ENCODE measurements at regions not wholly inside any gene's neighbourhood (a gene's known extent, or its start where the extent isn't known, plus 50 kb on each side); places are given as distances from the start of the nearest gene placed in this dataset.
A peak's percentile ranks its signal among the peaks of the same experiment; 100 is the strongest.
"Not testable (repeated sequence)": the region's sequence is repeated elsewhere in the genome, so short reads cannot be mapped to it uniquely, and the experiment has no call there.

GRCh38 chr9:42656789-42657188, 473.3 kb downstream of the SPATA31A6 start:
- not testable (repeated sequence) for DNase-seq

GRCh38 chr9:42657496-42657895, 474.0 kb downstream of the SPATA31A6 start:
- DNase-seq: not testable (repeated sequence)

DNA sequence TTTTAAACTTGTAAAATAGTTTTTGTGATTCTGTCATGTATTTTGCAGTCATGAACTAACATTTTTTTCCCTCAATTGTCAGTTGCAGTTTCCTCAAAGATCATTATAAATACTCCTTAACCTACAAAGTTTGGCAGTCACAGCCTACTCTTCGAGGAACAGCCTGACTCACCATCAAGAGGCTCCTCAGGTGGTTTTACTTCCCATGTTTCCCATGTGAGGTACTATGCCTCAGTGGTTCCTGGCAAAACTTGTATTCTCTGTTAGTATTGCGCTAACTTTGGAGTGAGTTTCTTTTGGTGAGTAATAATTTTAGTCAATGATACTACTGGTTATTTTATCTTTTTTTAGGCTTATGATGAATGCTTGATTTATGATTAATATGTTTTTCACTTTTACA, 513.7 kb downstream of the SPATA31A6 start:
- DNase-seq: not testable (repeated sequence)

DNA sequence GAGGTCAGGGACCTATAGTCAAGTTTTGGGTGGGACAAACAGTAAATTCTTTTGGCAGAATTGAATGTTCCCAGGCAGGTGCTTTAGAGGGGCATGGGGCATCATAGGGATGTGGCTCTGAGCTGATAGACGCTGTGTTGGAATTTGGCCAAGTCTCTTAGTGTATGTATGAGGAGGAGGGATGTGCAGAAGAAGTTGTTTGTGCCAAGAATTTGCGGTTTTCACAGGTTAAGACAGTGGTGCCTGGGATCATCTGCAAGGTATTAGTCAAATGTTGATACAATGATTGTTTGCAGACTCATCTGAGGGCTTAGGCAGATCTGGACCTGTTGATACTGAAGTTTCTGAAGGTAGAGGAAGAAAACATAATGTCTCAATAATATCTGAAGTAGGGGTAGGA, 519.4 kb downstream of the SPATA31A6 start:
- DNase-seq: not testable (repeated sequence)

GRCh38 chr9:42724841-42725835, 541.7 kb downstream of the SPATA31A6 start:
- DNase-seq: not testable (repeated sequence)

- DNase-seq: peak; percentile 4 to 7
These were observed 559.8 kb downstream of the SPATA31A6 start for GRCh38 chr9:42743030-42743814.

GRCh38 chr9:42757251-42757650, 573.8 kb downstream of the SPATA31A6 start:
- not testable (repeated sequence) for DNase-seq

DNA sequence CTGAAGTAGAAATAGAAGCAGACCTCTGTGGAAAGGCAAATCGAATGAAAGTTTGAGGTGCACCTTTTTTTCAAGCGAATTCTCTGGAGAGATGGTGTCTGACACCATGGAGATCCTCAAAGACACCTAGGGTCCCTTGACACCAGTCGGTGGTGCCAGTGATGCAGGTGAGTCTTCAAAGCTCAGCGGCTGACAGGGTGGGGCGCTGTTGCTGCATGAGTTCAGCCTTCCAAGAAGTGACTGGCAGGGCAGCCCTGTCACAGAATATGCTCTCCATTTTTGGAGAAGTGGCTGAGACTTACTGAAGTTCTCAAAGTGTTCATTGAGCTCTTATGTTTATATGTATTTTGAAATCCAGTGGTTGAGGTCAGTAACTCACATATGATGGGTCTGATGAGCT, 575.9 kb downstream of the SPATA31A6 start:
- DNase-seq: not testable (repeated sequence)

DNA sequence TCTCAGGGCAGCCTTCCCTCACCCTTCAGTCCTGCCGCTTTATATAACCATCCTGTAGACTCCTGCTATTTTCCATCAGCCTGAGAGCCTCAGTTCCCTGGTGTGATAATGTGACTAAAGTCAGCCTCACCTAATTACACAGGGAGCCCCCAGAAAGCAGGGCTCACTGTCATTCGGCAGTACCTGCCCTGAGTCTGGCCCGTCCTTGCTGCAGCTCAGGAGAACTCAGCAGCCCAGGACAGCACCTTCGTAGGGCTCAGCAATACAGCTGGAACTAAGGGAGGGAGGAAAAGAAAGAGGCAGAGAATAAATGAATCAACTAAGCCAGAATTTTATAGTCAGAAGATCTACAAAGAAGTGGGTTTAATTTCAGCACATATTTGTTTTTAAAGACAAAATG, 598.7 kb downstream of the SPATA31A6 start:
- not testable (repeated sequence) for DNase-seq

DNA sequence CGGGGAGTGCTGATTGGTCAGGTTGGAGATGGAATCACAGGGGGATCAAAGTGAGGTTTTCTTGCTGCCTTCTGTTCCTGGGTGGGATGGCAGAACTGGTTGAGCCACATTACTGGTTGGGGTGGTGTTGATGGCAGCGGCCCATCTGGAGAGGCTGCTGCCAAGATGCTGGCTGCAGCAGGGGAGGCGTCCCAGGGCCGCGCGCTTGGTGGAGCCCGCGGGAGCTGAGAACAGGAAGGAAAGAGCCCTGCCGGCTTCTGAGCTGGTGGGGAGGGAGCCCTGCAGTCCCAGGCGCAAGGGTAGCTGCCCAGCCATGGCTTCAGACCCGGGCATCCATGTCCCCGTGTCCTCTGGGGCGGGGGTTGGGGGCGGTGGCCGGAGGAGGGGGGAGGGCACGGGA, 609.3 kb downstream of the SPATA31A6 start:
- DNase-seq: not testable (repeated sequence)

DNA sequence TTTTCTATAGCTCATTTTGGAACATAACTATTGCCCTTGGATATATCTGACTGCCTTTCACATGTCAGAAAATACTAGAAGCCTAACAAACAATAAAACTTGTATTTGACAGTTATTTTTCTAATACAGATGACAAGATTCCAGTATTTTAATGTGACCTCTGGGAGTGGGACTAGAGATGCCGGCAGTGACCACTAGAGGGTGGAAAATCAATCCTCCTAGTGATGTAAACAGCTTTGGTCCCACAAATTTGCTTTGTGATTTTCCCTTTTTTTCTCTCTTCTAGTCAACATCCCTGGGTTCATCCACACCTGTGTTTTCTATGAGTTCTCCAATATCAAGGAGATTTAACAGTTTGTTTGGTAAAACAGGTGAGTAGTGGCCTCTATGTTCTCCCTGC, 615.1 kb downstream of the SPATA31A6 start:
- DNase-seq: not testable (repeated sequence)

DNA sequence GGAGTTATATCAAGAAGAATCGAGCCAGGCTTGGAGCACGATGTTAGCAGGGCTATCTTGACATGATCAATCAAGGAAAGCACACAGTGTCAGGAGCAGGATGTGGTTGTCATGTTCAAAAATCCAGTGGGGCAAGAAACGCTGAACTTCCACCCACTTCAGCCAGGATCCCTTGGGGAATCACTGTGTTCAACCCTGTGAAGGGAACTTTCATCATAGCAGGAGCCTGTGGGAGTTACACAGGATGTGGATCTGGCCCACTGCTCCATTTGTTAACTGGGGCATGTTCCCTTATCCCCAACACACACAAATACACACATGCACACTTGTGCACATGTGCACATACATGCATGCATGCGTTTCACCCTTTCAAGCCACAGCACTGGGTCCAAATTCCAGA, 619.3 kb downstream of the SPATA31A6 start:
- not testable (repeated sequence) for DNase-seq

DNA sequence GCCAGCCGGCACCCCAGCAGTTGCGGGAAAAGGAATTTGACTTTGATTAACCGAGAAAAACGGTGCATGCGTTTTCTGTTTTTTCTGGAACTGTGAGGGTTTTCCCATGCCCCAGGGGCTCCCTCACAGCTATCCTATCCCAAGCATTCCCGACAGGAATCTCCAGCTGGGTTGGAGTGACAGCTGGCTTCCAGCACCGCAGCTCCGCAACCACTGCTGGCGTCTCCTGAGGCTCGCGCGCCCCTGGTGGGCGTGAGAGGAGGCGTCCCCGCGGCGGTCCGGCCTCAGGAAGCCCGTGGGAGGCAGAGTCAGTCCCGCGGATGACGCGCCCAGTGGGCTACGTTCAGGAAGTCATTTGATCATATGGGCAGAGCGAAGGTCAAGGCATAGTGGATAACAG, 623.2 kb downstream of the SPATA31A6 start:
- not testable (repeated sequence) for DNase-seq

DNA sequence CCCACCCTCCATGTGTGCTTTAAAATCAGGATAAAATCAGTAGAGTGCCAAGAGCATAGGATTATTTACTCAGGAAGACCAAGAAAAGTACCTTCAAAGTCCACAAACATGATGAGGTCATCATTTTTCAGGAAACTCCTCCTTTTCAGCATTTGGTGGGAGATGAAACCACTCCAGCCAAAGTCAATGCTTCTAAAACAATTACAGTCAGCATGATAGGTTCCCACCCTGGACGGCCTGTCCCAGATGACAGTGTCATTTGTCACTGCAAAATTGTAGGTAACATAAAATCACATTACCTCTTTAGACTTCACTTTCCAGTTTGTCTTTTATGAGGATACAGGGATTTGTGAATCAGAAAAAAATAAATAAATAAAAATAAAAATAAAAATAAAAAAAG, 638.0 kb downstream of the SPATA31A6 start:
- not testable (repeated sequence) for DNase-seq

- not testable (repeated sequence) for DNase-seq
These were observed 664.7 kb downstream of the SPATA31A6 start for GRCh38 chr9:42848156-42848555.

DNA sequence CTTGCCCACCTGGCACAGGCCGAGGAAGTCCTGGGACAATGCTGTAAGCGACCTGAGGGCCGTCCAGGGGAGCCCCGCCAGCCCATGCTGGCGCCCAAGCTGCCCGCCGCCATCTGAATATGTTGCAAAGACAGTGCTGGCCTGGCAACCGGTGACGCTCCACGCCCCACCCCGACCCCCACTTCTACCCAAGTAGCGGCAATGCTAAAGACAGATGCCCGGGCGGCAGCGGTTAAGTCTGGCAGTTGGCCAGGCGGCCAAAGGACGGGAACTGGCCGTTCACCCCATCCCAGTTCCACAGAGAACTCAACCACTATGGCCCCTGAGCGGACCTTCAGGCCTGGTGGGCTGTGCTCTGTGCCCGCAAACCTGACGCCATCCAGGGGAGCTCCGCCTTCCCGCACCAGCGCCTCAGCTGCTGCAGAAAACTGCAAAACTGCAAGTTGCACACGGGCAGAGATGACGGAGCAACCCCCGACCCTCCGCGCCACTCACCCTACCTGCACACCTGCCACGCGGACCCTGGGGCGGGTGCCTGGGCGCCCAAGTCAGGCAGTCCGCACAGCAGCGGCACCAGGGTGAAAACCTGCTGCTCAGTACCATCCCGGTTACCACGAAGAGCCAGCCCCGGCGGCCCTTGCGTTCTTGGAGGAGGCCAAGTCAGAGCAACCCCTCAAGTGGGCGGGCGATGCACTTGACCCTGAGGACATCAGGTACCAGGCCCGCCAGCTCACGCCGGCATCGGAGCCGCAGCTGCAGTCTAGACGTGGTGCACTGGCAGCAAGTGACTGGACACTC, 667.6 kb downstream of the SPATA31A6 start:
- not testable (repeated sequence) for DNase-seq

DNA sequence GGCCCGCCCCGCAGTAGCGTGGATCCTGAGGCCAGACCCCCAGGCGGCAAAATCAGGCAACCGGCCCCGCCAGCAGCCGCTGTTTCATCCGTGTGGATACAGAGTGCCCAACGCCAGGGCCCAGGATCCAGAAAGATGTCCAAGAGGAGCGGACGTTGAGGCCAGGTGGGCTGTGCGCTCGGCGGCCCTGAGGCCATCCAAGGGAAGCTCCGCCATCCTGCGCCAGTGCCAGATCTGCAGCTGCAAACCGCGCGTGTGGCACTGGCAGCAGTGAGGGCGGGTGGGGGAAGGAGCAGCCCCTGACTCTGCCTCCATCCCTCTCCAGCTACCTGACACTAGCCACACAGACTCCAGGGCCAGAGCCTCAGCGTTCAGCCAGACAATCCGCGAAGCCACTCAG, 668.2 kb downstream of the SPATA31A6 start:
- DNase-seq: not testable (repeated sequence)

GRCh38 chr9:42852133-42852930, 668.9 kb downstream of the SPATA31A6 start:
- DNase-seq: peak in 1 of 2 experiments; percentile 39

DNA sequence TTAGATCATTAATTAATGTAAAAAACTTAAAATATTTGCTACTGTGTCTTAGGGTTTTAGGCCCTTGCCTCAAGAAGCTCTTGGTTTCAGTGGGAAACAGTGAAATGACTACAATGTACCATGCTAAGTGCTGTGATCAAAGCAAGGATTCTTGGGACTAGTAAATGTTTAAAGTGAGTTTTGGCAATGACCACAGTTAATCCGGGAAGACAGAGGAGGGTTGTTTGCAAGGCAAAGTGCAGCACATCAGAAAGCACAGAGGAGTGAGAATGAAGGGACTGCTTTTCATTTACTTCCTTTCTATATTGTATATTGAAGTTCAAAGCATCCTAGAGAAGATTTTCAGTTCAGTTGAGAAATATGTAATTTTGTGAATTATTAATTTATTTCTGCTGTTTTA, 676.7 kb downstream of the SPATA31A6 start:
- not testable (repeated sequence) for DNase-seq

DNA sequence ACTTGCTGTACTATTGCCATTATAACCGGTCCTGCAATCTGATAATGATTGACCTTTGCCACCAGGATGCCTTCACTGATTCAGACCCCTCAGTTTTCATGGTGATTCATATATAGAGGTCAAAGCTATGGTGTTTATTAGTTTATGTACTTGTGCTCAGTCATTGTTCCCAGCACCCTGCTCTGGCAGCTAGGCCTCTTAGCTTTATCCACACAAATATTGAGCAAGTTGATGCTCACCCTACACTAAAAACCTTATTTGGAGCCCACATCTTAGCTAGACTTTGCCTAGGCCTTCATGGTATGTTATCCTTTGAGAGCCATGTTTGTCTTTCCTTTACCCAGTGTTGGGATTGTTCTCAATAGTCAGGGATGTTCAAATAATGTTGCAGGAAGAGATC, 679.0 kb downstream of the SPATA31A6 start:
- not testable (repeated sequence) for DNase-seq

Data from NCI-H187 (cell line).